Activated CD4-positive, alpha-beta T cell treated with anti-CD3 and anti-CD28 coated beads, Interleukin-2, amount 10 ng/mL, durations not matched to agents 7 days and 5 days (primary cell): ENCODE measurements at regions not wholly inside any gene's neighbourhood (a gene's known extent, or its start where the extent isn't known, plus 50 kb on each side); places are given as distances from the start of the nearest gene placed in this dataset.
A peak's percentile ranks its signal among the peaks of the same experiment; 100 is the strongest.

Source experiments
- CTCF ChIA-PET: fragments of 350-600 bp; sonication (Branson Sonifier 250); formaldehyde crosslinking; loops from one replicate; lab custom pipeline; 2021; ENCODE audit warnings: antibody characterized with exemption; lab: Charles Lee
- POLR2A ChIA-PET: fragments of 350-600 bp; sonication (Branson Sonifier 250); formaldehyde crosslinking; loops from one replicate; lab custom pipeline; 2021; ENCODE audit warnings: antibody characterized with exemption; lab: Charles Lee
- DNase-seq: peaks from one replicate; pipeline ENCODE4 v3.0.0-alpha.2; 2020
- H3K27ac Mint-ChIP-seq: one replicate; pipeline ENCODE4 v1.8.0; 2021; ENCODE audit warnings: mild to moderate bottlenecking, moderate library complexity, mixed read lengths
- H3K27me3 Mint-ChIP-seq: one replicate; pipeline ENCODE4 v1.8.0; 2021; ENCODE audit warnings: mixed read lengths
- H3K36me3 Mint-ChIP-seq: one replicate; pipeline ENCODE4 v1.8.0; 2021; ENCODE audit warnings: low read depth, mixed read lengths
- H3K4me1 Mint-ChIP-seq: one replicate; pipeline ENCODE4 v1.8.0; 2021; ENCODE audit warnings: mixed read lengths
- H3K4me3 Mint-ChIP-seq: one replicate; pipeline ENCODE4 v1.8.0; 2021; ENCODE audit warnings: mild to moderate bottlenecking, moderate library complexity, mixed read lengths
- H3K9me3 Mint-ChIP-seq: one replicate; pipeline ENCODE4 v1.8.0; 2021; ENCODE audit warnings: mixed read lengths

- peaks cover 12% of the 10 kb centered on the region for H3K4me1 Mint-ChIP-seq
- H3K27ac Mint-ChIP-seq, result peak overlapping the region; percentile 70
- H3K4me3 Mint-ChIP-seq, result no peak overlapping the region
- no peaks in the 10 kb centered on the region for H3K36me3 Mint-ChIP-seq
- DNase-seq, result peak; percentile 30
- ChIA-PET CTCF (interaction anchor here (0.6 to 1.9 kb wide), 8 partner anchors 10 to 433 kb away, joined by 3 to 9 read pairs (median 4); partner anchors contain the start of gene NIPSNAP2), POLR2A (no interaction called here)
- peaks cover 7% of the 10 kb centered on the region for H3K27me3 Mint-ChIP-seq
- H3K9me3 Mint-ChIP-seq, result no peaks in the 10 kb centered on the region
These were observed 69.5 kb upstream of the VOPP1 start for GRCh38 chr7:55641811-55642210.

GRCh38 chr7:55641273-55641691 is 69.0 kb upstream of the VOPP1 start:
- H3K27ac Mint-ChIP-seq, result no peak overlapping the region
- POLR2A ChIA-PET, result no interaction called here
- CTCF ChIA-PET, result interaction anchor here (0.6 to 1.9 kb wide), 8 partner anchors 9 to 434 kb away, joined by 3 to 9 read pairs (median 4); partner anchors contain the start of gene NIPSNAP2
- no peaks in the 10 kb centered on the region for H3K9me3 Mint-ChIP-seq
- no peak overlapping the region for H3K4me3 Mint-ChIP-seq
- no peaks in the 10 kb centered on the region for H3K36me3 Mint-ChIP-seq
- DNase-seq, result peak; percentile 59
- H3K4me1 Mint-ChIP-seq, result peaks cover 12% of the 10 kb centered on the region
- peaks cover 7% of the 10 kb centered on the region for H3K27me3 Mint-ChIP-seq

DNA sequence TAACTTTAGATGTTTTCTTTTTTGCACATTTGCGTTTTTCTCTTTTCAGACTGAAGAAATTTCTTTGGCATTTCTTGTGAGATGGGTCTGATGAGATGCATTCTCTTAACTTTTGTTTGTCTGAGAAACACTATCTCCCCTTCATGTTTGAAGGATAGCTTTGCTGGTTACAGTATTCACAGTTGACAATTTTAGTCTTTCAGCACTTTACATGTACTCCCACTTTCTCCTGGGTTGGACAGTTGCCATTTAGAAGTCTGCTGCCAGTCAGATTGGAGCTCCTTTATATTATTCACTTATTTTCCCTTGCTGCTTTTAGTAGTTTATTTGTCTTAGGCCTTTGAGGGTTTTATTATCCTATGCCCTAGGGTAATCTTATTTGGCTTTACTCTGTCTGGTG is 67.3 kb upstream of the VOPP1 start:
- no peak for DNase-seq
- Mint-ChIP-seq H3K4me1 (peaks cover 12% of the 10 kb centered on the region), H3K9me3 (no peaks in the 10 kb centered on the region), H3K27ac (no peak overlapping the region), H3K4me3 (no peak overlapping the region), H3K36me3 (no peaks in the 10 kb centered on the region), H3K27me3 (peaks cover 7% of the 10 kb centered on the region)
- ChIA-PET POLR2A (no interaction called here), CTCF (no interaction called here)

GRCh38 chr7:55629051-55629677 is 56.9 kb upstream of the VOPP1 start:
- no peak for DNase-seq
- Mint-ChIP-seq H3K9me3 (peaks cover 4% of the 10 kb centered on the region), H3K4me3 (no peak overlapping the region), H3K4me1 (no peaks in the 10 kb centered on the region), H3K36me3 (no peaks in the 10 kb centered on the region), H3K27me3 (peaks cover 25% of the 10 kb centered on the region), H3K27ac (no peak overlapping the region)
- ChIA-PET POLR2A (no interaction called here), CTCF (no interaction called here)

GRCh38 chr7:55624813-55625212 is 52.5 kb upstream of the VOPP1 start:
- CTCF ChIA-PET, result no interaction called here
- Mint-ChIP-seq H3K36me3 (no peaks in the 10 kb centered on the region), H3K9me3 (peaks cover 4% of the 10 kb centered on the region), H3K4me3 (no peak overlapping the region), H3K27ac (no peak overlapping the region), H3K27me3 (peaks cover 24% of the 10 kb centered on the region), H3K4me1 (no peaks in the 10 kb centered on the region)
- no peak for DNase-seq
- POLR2A ChIA-PET, result no interaction called here

DNA sequence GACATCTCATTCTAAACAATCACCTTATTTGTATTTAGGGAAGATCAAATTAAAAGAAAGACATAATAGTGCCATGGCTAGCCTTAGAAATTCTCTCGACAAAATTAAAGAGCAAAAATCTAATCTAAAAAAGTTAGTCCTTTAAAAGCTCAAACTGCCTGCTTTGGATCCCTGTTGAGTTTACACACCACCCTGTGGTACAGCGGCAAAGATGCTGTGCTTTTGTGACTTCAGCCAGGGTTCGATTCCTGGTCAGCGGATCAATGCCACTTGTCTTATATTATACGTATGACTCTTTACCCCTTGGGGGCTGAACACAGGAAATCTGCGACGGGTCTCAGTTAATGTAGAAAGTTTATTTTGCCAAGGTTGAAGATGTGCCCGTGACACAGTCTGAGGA is 51.3 kb upstream of the VOPP1 start:
- DNase-seq, result no peak
- H3K27ac Mint-ChIP-seq, result no peak overlapping the region
- CTCF ChIA-PET, result no interaction called here
- H3K27me3 Mint-ChIP-seq, result peaks cover 13% of the 10 kb centered on the region
- H3K36me3 Mint-ChIP-seq, result no peaks in the 10 kb centered on the region
- H3K4me1 Mint-ChIP-seq, result no peaks in the 10 kb centered on the region
- POLR2A ChIA-PET, result no interaction called here
- H3K9me3 Mint-ChIP-seq, result peaks cover 10% of the 10 kb centered on the region
- H3K4me3 Mint-ChIP-seq, result no peak overlapping the region

DNA sequence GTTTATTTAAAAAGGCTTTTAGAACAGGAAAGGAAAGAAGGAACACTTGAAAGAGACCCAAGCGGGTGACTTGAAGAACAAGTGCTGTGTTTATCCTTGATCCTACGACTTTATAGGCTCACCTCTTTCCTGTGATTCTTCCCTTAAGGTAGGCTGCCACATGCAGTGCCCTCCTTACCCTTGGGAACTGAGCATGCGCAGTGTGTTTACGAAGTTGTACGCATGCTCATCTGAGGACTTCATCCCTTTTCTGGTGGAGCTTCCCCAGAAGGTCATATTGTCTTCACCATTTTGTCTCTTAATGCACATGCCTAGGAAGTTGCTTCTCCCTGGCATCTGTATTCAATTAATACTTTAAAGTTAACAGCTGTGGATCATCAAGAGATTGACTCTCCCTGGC is 49.9 kb upstream of the VOPP1 start:
- H3K27ac Mint-ChIP-seq, result no peak overlapping the region
- CTCF ChIA-PET, result interaction anchor here (0.5 kb wide), 1 partner anchor 19 kb away, joined by 3 read pairs; no protein-coding TSS in a partner anchor
- POLR2A ChIA-PET, result no interaction called here
- H3K36me3 Mint-ChIP-seq, result no peaks in the 10 kb centered on the region
- peaks cover 13% of the 10 kb centered on the region for H3K27me3 Mint-ChIP-seq
- H3K9me3 Mint-ChIP-seq, result peaks cover 16% of the 10 kb centered on the region
- no peaks in the 10 kb centered on the region for H3K4me1 Mint-ChIP-seq
- H3K4me3 Mint-ChIP-seq, result no peak overlapping the region
- no peak for DNase-seq
